HEK293 (cell line): ENCODE measurements at regions not wholly inside any gene's neighbourhood (a gene's known extent, or its start where the extent isn't known, plus 50 kb on each side); places are given as distances from the start of the nearest gene placed in this dataset.

Experiments
- CTCF ChIA-PET: fragments of 350-600 bp; formaldehyde crosslinking; extraction: SDS; loops from one replicate; lab custom pipeline; 2021; ENCODE audit warnings: antibody characterized with exemption; lab: Yijun Ruan, JAX
- POLR2A ChIA-PET: fragments of 300-600 bp; formaldehyde crosslinking; extraction: SDS; loops from one replicate; lab custom pipeline; 2020; ENCODE audit warnings: antibody characterized with exemption, inconsistent platforms; lab: Yijun Ruan, JAX
- H3K27ac ChIP-seq: fragments of 200-500 bp; sonication (Bioruptor generic); 2 replicates; pipeline ENCODE4 v1.5.1; 2014; ENCODE audit warnings: low read depth, low read length, control low read depth, inconsistent platforms; ENCODE audit errors: extremely low read depth
- H3K36me3 ChIP-seq, 2 experiments: fragments of 200-500 bp in 1 of 2; sonication (Bioruptor generic) in 1 of 2; 1 replicate in 1 of 2; 2 replicates in 1 of 2; pipeline ENCODE4 v1.5.1; 2014 to 2017; ENCODE audit warnings: inconsistent platforms in 2 of 2, low read length in 2 of 2; ENCODE audit not compliant: control insufficient read depth in 2 of 2, insufficient read depth in 1 of 2
- H3K4me1 ChIP-seq: fragments of 200-500 bp; sonication (Bioruptor generic); 2 replicates; pipeline ENCODE4 v1.5.1; 2014; ENCODE audit warnings: mild to moderate bottlenecking, low read length, inconsistent platforms; ENCODE audit not compliant: control insufficient read depth, insufficient read depth
- H3K4me3 ChIP-seq: 2 replicates; pipeline ENCODE4 v1.5.1; 2011; ENCODE audit warnings: low read depth, mild to moderate bottlenecking, control low read depth, low read length, moderate library complexity
- H3K9me3 ChIP-seq: fragments of 200-500 bp; sonication (Bioruptor generic); 2 replicates; pipeline ENCODE4 v1.5.1; 2014; ENCODE audit warnings: low read depth, low read length, inconsistent platforms; ENCODE audit not compliant: control insufficient read depth, insufficient read depth
- AEBP2 ChIP-seq: fragments of 450-650 bp; formaldehyde crosslinking; IDR thresholded peaks from 2 replicates; pipeline ENCODE4 v1.5.1; 2016; ENCODE audit warnings: missing biosample characterization, missing genetic modification characterization, borderline replicate concordance
- OVOL3 ChIP-seq: fragments of 450-650 bp; formaldehyde crosslinking; IDR thresholded peaks from 2 replicates; pipeline ENCODE4 v1.5.1; 2016; ENCODE audit warnings: missing biosample characterization, missing genetic modification characterization
- ZBTB1 ChIP-seq: fragments of 450-650 bp; formaldehyde crosslinking; IDR thresholded peaks from 2 replicates; pipeline ENCODE4 v1.5.1; 2016; ENCODE audit warnings: missing biosample characterization, missing genetic modification characterization
- ZBTB21 ChIP-seq: fragments of 450-650 bp; formaldehyde crosslinking; IDR thresholded peaks from 2 replicates; pipeline ENCODE4 v1.5.1; 2017; ENCODE audit warnings: missing biosample characterization, missing genetic modification characterization
- ZBTB6 ChIP-seq: fragments of 450-650 bp; formaldehyde crosslinking; IDR thresholded peaks from 2 replicates; pipeline ENCODE4 v1.5.1; 2017; ENCODE audit warnings: missing biosample characterization, missing genetic modification characterization
- ZBTB7A ChIP-seq: fragments of 450-650 bp; formaldehyde crosslinking; IDR thresholded peaks from 2 replicates; pipeline ENCODE4 v1.5.1; 2016; ENCODE audit warnings: low read depth, missing biosample characterization, missing genetic modification characterization
- ZFP69B ChIP-seq: fragments of 450-650 bp; formaldehyde crosslinking; IDR thresholded peaks from 2 replicates; pipeline ENCODE4 v1.5.1; 2016; ENCODE audit warnings: missing biosample characterization, missing genetic modification characterization
- ZNF132 ChIP-seq: fragments of 450-650 bp; formaldehyde crosslinking; IDR thresholded peaks from 2 replicates; pipeline ENCODE4 v1.5.1; 2017; ENCODE audit warnings: missing biosample characterization, missing genetic modification characterization, borderline replicate concordance
- ZNF146 ChIP-seq: fragments of 450-650 bp; formaldehyde crosslinking; IDR thresholded peaks from 2 replicates; pipeline ENCODE4 v1.5.1; 2016; ENCODE audit warnings: missing biosample characterization, missing genetic modification characterization
- ZNF16 ChIP-seq: fragments of 450-650 bp; formaldehyde crosslinking; IDR thresholded peaks from 2 replicates; pipeline ENCODE4 v1.5.1; 2016; ENCODE audit warnings: low read depth, missing biosample characterization, missing genetic modification characterization
- ZNF174 ChIP-seq: fragments of 450-650 bp; formaldehyde crosslinking; IDR thresholded peaks from 2 replicates; pipeline ENCODE4 v1.5.0; 2017; ENCODE audit warnings: missing biosample characterization, mild to moderate bottlenecking, missing genetic modification characterization
- ZNF280C ChIP-seq: fragments of 450-650 bp; formaldehyde crosslinking; IDR thresholded peaks from 2 replicates; pipeline ENCODE4 v1.5.1; 2016; ENCODE audit warnings: missing biosample characterization, missing genetic modification characterization
- ZNF324 ChIP-seq: fragments of 450-650 bp; formaldehyde crosslinking; IDR thresholded peaks from 2 replicates; pipeline ENCODE4 v1.5.1; 2016; ENCODE audit warnings: missing biosample characterization, missing genetic modification characterization
- ZNF366 ChIP-seq: fragments of 450-650 bp; formaldehyde crosslinking; conservative IDR thresholded peaks from 2 replicates; pipeline ENCODE4 v1.5.1; 2016; ENCODE audit warnings: missing biosample characterization, missing genetic modification characterization
- ZNF394 ChIP-seq: fragments of 450-650 bp; formaldehyde crosslinking; IDR thresholded peaks from 2 replicates; pipeline ENCODE4 v1.5.1; 2016; ENCODE audit warnings: missing biosample characterization, missing genetic modification characterization, mild to moderate bottlenecking, moderate library complexity, borderline replicate concordance
- ZNF404 ChIP-seq: fragments of 450-650 bp; formaldehyde crosslinking; IDR thresholded peaks from 2 replicates; pipeline ENCODE4 v1.5.1; 2017; ENCODE audit warnings: missing biosample characterization, missing genetic modification characterization
- ZNF423 ChIP-seq: fragments of 450-650 bp; formaldehyde crosslinking; IDR thresholded peaks from 2 replicates; pipeline ENCODE4 v1.5.1; 2016; ENCODE audit warnings: missing biosample characterization, missing genetic modification characterization
- ZNF529 ChIP-seq: fragments of 450-650 bp; formaldehyde crosslinking; IDR thresholded peaks from 2 replicates; pipeline ENCODE4 v1.5.1; 2017; ENCODE audit warnings: missing genetic modification characterization, missing biosample characterization; ENCODE audit not compliant: insufficient replicate concordance
- ZNF549 ChIP-seq: fragments of 450-650 bp; IDR thresholded peaks from 2 replicates; pipeline ENCODE4 v1.5.1; 2018; ENCODE audit warnings: missing biosample characterization, missing genetic modification characterization, mild to moderate bottlenecking, inconsistent platforms, moderate library complexity
- ZNF600 ChIP-seq: fragments of 450-650 bp; formaldehyde crosslinking; IDR thresholded peaks from 2 replicates; pipeline ENCODE4 v1.5.1; 2016; ENCODE audit warnings: missing biosample characterization, missing genetic modification characterization
- ZNF707 ChIP-seq: fragments of 450-650 bp; formaldehyde crosslinking; IDR thresholded peaks from 2 replicates; pipeline ENCODE4 v1.5.1; 2016; ENCODE audit warnings: missing biosample characterization, missing genetic modification characterization
- ZNF747 ChIP-seq: fragments of 450-650 bp; formaldehyde crosslinking; IDR thresholded peaks from 2 replicates; pipeline ENCODE4 v1.5.1; 2016; ENCODE audit warnings: missing biosample characterization, missing genetic modification characterization
- ZNF837 ChIP-seq: fragments of 450-650 bp; formaldehyde crosslinking; IDR thresholded peaks from 2 replicates; pipeline ENCODE4 v1.5.1; 2016; ENCODE audit warnings: missing biosample characterization, missing genetic modification characterization
- TF ChIP-seq, protein P1 (sequence below): fragments of 450-650 bp; formaldehyde crosslinking; IDR thresholded peaks from 2 replicates; pipeline ENCODE4 v1.5.1; 2017; ENCODE audit warnings: missing biosample characterization, missing genetic modification characterization
- TF ChIP-seq, protein P2 (sequence below): fragments of 450-650 bp; formaldehyde crosslinking; IDR thresholded peaks from 2 replicates; pipeline ENCODE4 v1.5.1; 2016; ENCODE audit warnings: missing biosample characterization, missing genetic modification characterization
- TF ChIP-seq, protein P3 (sequence below): fragments of 450-650 bp; formaldehyde crosslinking; IDR thresholded peaks from 2 replicates; pipeline ENCODE4 v1.5.1; 2016; ENCODE audit warnings: missing biosample characterization, missing genetic modification characterization
- TF ChIP-seq, protein P4 (sequence below): fragments of 450-650 bp; formaldehyde crosslinking; IDR thresholded peaks from 2 replicates; pipeline ENCODE4 v1.5.1; 2016; ENCODE audit warnings: missing biosample characterization, missing genetic modification characterization

GRCh38 chr3:72470904-72471417, 377.3 kb downstream of the SHQ1 start (continued):
- TF ChIP-seq ZNF132 (no peak), ZBTB7A (tag by site-specific recombination) (no peak), ZNF394 (tag by site-specific recombination) (no peak), ZBTB6 (tag by site-specific recombination) (no peak), ZNF837 (tag by site-specific recombination) (no peak), ZNF324 (tag by site-specific recombination) (no peak)
- TF ChIP-seq, protein P1, sequence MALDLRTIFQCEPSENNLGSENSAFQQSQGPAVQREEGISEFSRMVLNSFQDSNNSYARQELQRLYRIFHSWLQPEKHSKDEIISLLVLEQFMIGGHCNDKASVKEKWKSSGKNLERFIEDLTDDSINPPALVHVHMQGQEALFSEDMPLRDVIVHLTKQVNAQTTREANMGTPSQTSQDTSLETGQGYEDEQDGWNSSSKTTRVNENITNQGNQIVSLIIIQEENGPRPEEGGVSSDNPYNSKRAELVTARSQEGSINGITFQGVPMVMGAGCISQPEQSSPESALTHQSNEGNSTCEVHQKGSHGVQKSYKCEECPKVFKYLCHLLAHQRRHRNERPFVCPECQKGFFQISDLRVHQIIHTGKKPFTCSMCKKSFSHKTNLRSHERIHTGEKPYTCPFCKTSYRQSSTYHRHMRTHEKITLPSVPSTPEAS (tag by site-specific recombination), result no peak
- TF ChIP-seq, protein P2, sequence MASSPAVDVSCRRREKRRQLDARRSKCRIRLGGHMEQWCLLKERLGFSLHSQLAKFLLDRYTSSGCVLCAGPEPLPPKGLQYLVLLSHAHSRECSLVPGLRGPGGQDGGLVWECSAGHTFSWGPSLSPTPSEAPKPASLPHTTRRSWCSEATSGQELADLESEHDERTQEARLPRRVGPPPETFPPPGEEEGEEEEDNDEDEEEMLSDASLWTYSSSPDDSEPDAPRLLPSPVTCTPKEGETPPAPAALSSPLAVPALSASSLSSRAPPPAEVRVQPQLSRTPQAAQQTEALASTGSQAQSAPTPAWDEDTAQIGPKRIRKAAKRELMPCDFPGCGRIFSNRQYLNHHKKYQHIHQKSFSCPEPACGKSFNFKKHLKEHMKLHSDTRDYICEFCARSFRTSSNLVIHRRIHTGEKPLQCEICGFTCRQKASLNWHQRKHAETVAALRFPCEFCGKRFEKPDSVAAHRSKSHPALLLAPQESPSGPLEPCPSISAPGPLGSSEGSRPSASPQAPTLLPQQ (tag by site-specific recombination), result no peak
- TF ChIP-seq, all 188 proteins: peak for 0

- H3K4me3 ChIP-seq, result no peak overlapping the region
- H3K36me3 ChIP-seq, result no peaks in the 10 kb centered on the region
- CTCF ChIA-PET, result interaction anchor here (1.0 kb wide), 1 partner anchor 201 kb away, joined by 3 read pairs; no protein-coding TSS in a partner anchor
- TF ChIP-seq ZFP69B (tag by site-specific recombination), result no peak
- no peak for TF ChIP-seq ZBTB1 (tag by site-specific recombination)
- no peak for TF ChIP-seq ZNF549 (tag by site-specific recombination)
- no peak for TF ChIP-seq ZNF146 (tag by site-specific recombination)
- TF ChIP-seq ZBTB21 (tag by site-specific recombination), result no peak
- no peak for TF ChIP-seq ZNF529 (tag by site-specific recombination)
- no peak for TF ChIP-seq OVOL3 (tag by site-specific recombination)
- no peak for TF ChIP-seq ZNF280C (tag by site-specific recombination)
- TF ChIP-seq ZNF16 (tag by site-specific recombination), result no peak
- TF ChIP-seq, protein P3, sequence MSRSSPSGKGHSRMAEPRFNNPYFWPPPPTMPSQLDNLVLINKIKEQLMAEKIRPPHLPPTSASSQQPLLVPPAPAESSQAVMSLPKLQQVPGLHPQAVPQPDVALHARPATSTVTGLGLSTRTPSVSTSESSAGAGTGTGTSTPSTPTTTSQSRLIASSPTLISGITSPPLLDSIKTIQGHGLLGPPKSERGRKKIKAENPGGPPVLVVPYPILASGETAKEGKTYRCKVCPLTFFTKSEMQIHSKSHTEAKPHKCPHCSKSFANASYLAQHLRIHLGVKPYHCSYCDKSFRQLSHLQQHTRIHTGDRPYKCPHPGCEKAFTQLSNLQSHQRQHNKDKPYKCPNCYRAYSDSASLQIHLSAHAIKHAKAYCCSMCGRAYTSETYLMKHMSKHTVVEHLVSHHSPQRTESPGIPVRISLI, result no peak
- TF ChIP-seq ZNF404, result no peak
- TF ChIP-seq, protein P4, sequence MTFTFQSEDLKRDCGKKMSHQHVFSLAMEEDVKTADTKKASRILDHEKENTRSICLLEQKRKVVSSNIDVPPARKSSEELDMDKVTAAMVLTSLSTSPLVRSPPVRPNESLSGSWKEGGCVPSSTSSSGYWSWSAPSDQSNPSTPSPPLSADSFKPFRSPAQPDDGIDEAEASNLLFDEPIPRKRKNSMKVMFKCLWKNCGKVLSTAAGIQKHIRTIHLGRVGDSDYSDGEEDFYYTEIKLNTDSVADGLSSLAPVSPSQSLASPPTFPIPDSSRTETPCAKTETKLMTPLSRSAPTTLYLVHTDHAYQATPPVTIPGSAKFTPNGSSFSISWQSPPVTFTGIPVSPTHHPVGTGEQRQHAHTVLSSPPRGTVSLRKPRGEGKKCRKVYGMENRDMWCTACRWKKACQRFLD (tag by site-specific recombination), result no peak
- no peak for TF ChIP-seq AEBP2 (tag by site-specific recombination)
- TF ChIP-seq ZNF174 (tag by site-specific recombination), result no peak
- no peak for TF ChIP-seq ZNF600 (tag by site-specific recombination)
- no peak for TF ChIP-seq ZNF707 (tag by site-specific recombination)
- no peak for TF ChIP-seq ZNF366 (tag by site-specific recombination)
- TF ChIP-seq ZNF423 (tag by site-specific recombination), result no peak
- TF ChIP-seq ZNF747 (tag by site-specific recombination), result no peak
- H3K9me3 ChIP-seq, result no peaks in the 10 kb centered on the region
- POLR2A ChIA-PET, result no interaction called here
- H3K4me1 ChIP-seq, result no peaks in the 10 kb centered on the region
- no peak overlapping the region for H3K27ac ChIP-seq
Measured at GRCh38 chr3:72465853-72466252, 382.4 kb downstream of the SHQ1 start.
